ENCODE measurements at regions not wholly inside any gene's neighbourhood (a gene's known extent, or its start where the extent isn't known, plus 50 kb on each side); places are given as distances from the start of the nearest gene placed in this dataset.

- no peak for DNase-seq (ENCODE audit: low read depth, low spot score)
Observed at GRCh38 chr21:43364261-43364510, 62.7 kb downstream of the SIK1 start.

DNA sequence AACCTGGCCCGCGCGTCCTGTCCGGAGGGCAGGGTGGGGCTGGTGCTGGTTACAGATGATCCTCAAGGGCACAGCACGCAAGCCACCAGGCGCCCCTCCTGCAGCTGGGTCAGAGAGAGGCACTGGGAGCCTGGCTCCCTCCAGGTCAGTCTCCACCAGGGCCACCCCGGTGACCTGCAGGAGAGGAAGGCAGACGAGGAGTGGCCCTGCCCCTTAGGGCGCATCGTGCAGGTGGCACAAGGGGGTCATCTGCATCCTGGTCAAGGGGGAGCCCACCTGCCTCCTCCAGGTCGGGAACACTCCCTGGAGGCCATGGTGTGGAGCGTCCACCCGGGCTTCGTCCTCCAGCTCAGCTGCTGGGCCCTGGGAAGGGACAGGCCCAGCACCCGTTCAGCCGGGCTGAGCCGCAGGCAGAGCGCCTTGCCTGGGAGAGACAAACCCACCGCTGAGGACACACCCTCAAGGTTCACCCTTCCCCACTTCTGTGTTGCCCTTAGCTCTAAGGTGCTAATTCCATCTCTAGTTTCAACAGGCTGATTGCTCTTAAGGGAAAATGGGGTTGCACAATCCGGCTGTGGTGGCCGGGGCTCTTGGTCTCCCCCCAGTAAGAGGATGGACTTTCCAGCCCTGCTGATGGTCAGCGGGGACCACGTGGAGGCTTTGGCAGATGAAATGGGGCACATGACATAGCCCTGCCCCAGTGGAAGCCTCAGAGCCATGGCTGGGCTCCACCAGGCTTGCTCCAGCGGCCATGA, 63.2 kb downstream of the SIK1 start:
- DNase-seq (ENCODE audit: low read depth, low spot score), result no peak

GRCh38 chr21:43362915-43363314, 64.0 kb downstream of the SIK1 start:
- no peak for DNase-seq (ENCODE audit: low read depth, low spot score)

GRCh38 chr21:43362321-43362791, 64.6 kb downstream of the SIK1 start:
- no peak for DNase-seq (ENCODE audit: low read depth, low spot score)

DNA sequence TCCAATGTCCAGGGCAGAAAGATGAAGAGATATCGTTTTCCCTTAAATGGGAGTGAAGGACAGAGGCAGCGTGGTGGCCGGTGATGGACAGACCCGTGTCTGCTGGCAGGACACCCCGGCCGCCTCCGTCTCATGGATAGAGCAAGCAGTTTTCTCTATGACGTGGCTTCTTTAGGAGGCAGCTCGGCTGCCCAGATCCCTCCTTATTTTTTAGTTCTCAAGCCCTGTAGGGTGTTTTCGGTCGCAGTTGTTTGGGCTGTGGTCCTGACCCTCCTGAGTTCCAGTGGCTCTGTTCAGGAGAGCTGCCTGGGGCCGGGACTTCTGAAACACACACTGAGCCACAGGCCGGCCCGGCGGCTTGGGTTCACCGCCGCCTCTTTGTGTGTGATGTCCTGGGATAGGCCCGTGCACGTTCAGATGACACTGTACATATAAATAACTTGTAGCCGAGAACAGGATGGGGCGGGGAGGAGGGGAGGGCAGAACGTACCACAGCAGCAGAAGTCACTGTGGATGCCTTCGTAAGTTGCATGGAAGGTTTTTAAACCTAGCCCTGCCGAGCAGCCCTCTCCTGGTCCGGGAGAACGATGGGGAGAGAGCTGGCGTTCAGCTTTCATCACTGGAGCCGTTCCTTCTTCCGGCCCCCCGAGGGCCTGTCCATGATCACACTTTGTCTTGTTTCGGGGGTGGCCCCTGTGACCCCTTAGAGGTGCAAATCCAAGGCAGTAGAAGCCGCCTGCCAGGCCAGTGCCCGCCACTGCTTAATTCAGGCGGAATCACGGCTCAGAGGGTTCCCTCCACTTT, 65.2 kb downstream of the SIK1 start:
- no peak for DNase-seq (ENCODE audit: low read depth, low spot score)

DNA sequence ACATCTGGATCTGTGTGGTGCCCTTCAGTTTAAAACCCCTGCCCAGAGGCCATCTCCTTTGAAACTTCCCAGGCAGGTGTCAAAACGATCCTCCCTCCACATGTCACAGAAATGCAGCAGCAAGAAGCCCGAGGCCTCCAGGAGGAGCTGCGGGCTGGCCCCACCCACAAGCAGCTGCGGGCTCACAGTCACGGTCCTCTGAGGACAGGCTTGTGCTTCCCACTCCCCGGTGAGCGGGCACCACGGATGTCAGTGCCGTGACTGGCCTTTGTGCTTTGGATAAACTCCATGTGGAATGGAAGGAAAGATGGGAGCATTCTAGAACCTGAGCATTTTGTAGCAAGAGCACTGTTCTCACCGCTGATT, 65.8 kb downstream of the SIK1 start:
- DNase-seq (ENCODE audit: low read depth, low spot score), result no peak

DNA sequence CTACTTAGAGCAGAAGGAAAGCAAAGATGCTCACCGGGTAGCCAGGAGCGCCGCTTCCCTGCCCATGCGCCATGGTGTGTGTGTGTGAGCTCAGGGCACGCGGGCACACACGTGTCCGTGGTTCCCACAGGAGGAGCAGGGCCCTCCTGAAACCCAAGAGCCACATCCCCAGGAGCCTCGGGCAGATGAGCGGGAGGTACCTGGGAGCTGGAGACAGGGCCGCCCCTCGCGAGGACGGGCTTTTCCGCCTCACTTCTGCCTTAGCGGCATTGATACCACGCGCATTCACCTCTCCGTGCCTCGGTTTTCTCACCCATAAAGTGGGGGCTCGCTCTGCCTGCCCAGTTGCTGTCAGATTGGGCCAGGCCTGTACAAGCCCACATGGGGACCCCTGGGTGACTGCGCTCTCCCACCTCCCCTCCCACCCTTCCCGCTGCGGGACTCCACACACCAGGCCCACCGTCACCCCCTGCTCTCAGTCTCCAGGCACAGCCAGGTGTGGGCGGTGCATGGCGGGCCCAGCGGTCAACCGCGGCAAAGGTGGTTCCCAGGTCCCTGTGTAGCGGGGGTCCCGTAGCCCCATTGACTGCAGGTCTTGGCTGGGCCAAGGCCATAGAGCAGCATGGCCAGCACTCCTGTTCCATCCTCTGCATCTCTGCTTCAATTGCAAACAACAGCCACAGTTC, 66.3 kb downstream of the SIK1 start:
- DNase-seq (ENCODE audit: low read depth, low spot score), result no peak

- no peak for DNase-seq (ENCODE audit: low read depth, low spot score)
Observed at GRCh38 chr21:43358940-43359822, 67.8 kb downstream of the SIK1 start.

DNA sequence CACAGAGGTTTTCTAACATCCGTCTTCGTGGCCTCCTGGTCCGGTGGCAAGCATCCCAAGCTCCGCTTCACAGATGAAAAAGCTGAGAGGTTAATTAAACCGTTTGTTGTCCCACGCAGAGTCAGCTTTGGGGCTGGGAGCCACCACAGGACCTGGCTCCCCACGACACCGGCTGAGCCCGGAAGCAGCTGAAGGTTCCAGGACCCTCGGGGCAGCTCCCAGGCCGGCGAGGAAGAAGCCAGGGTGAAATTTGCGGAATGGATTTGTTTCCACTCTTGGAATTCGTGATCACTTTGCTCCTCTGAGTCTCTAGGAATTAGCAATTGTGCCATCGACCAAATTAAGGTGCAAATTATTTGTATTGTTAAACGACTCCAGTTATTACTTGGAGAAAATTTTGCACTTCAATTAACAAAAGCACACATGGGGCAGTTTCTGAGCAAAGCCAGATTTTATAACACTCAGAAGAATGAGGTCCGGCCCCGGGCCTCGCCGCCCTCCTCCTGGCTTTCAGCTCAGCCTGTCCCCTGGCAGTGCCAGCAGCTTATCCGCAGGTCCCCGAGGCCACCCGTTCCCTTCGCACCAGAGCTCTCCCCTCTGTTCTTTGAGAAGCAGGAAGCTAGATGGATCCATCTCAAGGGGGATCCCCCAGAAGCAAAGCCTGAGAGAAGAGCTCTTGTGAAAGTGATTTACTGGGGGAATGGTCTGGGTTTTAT, 69.1 kb downstream of the SIK1 start:
- DNase-seq (ENCODE audit: low read depth, low spot score), result no peak

DNA sequence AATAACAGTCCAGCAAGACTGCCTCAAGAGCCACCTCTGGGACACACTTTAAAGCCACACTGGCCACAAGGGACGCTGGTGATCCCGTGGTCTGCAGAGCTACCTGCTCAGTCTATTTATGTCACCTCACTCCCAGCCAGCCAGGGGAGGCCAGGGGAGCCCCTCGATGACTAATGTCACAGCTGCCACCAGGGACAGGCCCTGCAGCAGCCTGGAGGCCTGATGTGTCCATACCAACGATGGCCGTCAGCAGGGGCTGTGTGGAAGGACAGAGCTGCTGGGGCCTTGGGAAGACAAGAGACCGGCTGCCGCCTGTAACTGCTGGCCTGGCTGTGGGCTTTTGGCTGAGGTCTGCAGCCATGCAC, 71.0 kb downstream of the SIK1 start:
- no peak for DNase-seq (ENCODE audit: low read depth, low spot score)

DNA sequence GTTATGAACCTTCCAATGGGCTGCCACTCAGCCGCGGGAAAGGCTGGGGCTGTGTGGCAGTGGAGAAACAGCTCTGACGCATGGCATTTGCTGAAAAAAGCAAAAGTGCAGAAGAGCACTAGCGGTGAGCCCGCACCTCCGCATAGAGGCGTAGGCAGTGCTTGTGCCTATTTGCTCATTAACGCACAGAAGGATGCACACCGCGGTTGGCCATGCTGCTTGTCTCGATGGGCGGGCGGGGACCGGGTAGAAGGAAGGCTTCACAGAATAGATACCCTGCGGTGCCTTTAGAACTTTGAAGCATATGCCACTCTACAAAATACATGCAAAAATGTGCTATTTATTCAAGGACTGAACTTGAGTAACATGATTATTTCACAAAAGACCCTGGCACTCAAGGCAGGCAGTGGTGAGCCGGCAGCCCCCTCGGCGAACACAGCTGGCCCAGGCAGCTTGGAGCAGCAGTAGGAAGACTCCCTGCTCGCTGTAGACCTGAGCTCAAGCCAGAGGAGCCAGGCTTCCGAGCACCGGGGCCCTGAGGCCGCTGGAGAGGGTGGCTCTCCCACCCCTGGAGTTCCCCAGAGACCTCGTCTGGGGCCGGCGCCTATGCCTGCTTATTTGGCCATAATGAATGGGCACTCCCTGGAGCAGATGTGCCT, 71.5 kb downstream of the SIK1 start:
- no peak for DNase-seq (ENCODE audit: low read depth, low spot score)

- DNase-seq (ENCODE audit: low read depth, low spot score), result no peak
Observed at GRCh38 chr21:43354666-43355065, 72.3 kb downstream of the SIK1 start.

- no peak for DNase-seq (ENCODE audit: low read depth, low spot score)
Observed at GRCh38 chr21:43354026-43354420, 72.9 kb downstream of the SIK1 start.

- DNase-seq (ENCODE audit: low read depth, low spot score), result no peak
Observed at GRCh38 chr21:43353282-43354025, 73.5 kb downstream of the SIK1 start.

DNA sequence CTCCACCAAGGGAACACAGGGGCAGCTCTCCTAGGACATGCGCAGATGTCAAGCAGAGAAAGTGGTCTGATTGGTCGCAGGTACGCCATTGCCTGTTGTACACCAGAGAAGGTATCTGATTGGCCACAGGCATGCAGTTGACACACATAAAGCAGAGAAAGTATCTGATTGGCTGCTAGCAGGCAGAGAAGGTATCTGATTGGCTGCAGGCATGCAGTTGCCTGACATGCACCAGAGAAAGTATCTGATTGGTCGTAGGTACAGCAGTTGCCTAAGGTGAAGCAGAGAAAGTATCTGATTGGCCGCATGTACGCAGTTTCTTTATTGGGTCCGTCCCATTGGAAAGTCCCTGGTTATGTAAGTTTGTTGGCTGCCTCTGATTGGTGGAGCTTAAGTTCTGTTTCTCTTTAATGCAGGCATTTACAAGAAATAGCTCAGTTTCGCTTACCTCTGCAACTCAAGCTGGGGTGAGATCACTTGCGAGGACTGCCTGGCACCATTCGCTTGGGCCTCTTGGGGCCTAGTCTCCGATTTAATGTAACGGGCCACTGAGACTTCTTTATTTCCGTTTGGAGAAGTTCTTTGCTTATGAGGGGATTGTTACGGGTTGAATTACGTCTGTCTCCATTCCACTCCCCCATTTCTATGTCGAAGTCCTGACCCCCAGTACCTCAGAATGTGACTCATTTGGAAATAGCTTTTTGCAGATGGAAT, 74.2 kb downstream of the SIK1 start:
- DNase-seq (ENCODE audit: low read depth, low spot score), result no peak

DNA sequence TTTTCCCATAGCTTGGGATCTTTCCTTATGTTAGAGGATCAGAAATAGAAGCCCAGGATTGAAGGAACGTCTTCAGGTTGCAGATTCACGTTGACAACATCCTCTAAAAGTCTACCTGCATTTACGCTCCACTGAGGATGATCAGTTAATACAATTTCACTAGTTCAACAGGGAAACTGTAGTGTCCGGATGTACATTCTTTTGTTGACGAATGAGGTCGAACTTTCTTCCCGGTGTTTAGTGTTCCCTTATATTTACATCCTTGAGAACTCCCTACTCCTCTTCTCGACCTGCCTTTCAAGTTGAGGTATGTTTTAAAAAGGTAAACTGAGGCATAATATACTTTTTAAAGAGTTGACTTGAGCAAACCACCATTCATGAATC, 74.8 kb downstream of the SIK1 start:
- no peak for DNase-seq (ENCODE audit: low read depth, low spot score)

DNA sequence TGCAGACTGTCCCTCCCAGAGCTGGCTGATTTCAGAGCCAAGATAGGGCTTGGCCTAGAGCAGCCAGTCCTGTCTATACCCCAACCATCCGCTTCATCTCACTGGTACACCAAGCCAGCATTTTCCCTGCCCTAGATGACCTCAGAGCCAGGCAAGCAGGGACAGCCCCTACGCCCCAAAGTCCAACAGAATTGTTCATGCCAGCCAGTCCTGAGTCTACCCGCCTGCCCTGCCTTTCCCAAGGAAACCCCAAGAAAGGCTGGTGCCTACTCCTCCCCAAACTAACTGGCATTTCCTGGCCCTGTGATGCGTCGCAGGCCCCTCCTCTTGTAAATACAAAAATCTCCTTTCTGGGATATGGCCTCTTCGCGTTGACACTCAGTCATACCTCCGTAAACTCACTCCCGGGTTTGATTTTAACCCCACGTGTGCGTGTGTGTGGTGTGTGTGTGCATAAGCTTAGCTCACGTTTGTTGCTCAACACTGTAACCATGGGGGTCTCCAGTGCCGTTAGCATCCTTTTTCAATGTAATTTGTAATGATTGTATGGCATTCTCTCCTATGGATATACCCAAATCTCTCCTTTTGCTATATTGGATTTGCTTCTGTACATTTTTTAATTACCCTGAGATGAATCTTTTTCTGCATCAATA, 75.3 kb downstream of the SIK1 start:
- no peak for DNase-seq (ENCODE audit: low read depth, low spot score)

DNA sequence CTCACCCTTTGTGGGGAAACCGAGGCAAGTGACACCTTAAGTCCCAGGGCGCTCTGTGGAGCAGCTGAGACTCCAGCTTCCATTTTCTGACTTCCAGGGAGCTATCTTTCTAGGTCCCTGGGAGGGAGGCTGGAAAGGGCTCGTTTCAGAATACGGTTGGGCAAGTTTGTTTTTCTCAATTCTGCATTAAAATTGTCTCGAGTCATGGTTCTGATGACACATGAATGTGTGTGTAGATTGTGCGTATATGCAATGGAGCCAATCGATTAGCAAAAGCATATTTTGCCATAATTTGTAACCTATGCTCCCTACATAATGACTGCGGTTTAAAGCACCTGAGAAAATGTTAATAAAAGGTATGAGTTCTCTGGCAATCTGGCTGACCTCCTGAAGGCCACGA, 77.3 kb downstream of the SIK1 start:
- DNase-seq (ENCODE audit: low read depth, low spot score), result no peak

DNA sequence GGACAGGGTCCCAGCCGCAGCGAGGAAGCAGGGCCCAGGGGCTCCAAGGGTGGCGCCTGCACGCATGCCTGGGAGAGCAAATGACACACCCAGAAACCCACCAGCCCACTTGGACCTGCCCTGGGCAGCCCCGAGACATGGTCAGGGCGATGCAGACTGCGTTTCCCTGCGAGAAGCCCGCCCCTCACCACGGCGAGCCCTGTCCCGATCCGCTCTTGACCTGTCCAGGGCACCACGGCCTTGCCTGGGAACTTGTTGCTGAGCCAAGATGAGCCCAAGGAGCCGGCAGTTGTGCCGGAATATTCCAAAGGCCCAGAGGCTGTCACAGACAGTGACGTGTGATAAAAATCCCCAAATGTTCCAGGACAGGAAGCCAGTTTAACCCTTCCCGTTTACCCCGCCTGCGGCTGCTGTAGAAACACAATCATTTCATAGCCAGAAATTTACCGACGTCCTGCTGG, 78.1 kb downstream of the SIK1 start:
- DNase-seq (ENCODE audit: low read depth, low spot score), result no peak

Measured in smooth muscle cell of the brain vasculature (primary cell).